Tibial nerve (tissue), 4 donors: ENCODE measurements at regions not wholly inside any gene's neighbourhood (a gene's known extent, or its start where the extent isn't known, plus 50 kb on each side); places are given as distances from the start of the nearest gene placed in this dataset.

ENCODE experiments used
- EP300 ChIP-seq, 2 donors: sonication (generic); formaldehyde crosslinking; IDR thresholded peaks; one replicate each; pipeline ENCODE4 v1.6.1; 2017; ENCODE audit warnings: antibody characterized with exemption in 2 of 2, mild to moderate bottlenecking in 1 of 2
- POLR2A ChIP-seq, 2 donors: fragments of 450-650 bp; IDR thresholded peaks; one replicate each; pipeline ENCODE4 v1.6.1; 2017; ENCODE audit warnings: antibody characterized with exemption in 2 of 2, mild to moderate bottlenecking in 2 of 2, moderate library complexity in 2 of 2
- TF ChIP-seq, protein P1 (sequence below), 5 experiments: fragments of 200-600 bp in 3 of 5; fragments of 450-650 bp in 2 of 5; sonication (generic) in 3 of 5; IDR thresholded peaks; one replicate each; pipeline ENCODE4 v1.5.1; 2016 to 2019; ENCODE audit warnings: antibody characterized with exemption in 5 of 5, mild to moderate bottlenecking in 3 of 5, moderate library complexity in 2 of 5

GRCh38 chr14:34044666-34045306 is 93.9 kb upstream of the EGLN3 start:
- TF ChIP-seq, protein P1, sequence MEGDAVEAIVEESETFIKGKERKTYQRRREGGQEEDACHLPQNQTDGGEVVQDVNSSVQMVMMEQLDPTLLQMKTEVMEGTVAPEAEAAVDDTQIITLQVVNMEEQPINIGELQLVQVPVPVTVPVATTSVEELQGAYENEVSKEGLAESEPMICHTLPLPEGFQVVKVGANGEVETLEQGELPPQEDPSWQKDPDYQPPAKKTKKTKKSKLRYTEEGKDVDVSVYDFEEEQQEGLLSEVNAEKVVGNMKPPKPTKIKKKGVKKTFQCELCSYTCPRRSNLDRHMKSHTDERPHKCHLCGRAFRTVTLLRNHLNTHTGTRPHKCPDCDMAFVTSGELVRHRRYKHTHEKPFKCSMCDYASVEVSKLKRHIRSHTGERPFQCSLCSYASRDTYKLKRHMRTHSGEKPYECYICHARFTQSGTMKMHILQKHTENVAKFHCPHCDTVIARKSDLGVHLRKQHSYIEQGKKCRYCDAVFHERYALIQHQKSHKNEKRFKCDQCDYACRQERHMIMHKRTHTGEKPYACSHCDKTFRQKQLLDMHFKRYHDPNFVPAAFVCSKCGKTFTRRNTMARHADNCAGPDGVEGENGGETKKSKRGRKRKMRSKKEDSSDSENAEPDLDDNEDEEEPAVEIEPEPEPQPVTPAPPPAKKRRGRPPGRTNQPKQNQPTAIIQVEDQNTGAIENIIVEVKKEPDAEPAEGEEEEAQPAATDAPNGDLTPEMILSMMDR (IDR thresholded peaks at IDR 0.05), result no peak
- TF ChIP-seq EP300 (IDR thresholded peaks at IDR 0.05) (no peak), POLR2A (IDR thresholded peaks at IDR 0.05) (no peak)
